Right lung (tissue), 2 donors: ENCODE measurements at regions not wholly inside any gene's neighbourhood (a gene's known extent, or its start where the extent isn't known, plus 50 kb on each side); places are given as distances from the start of the nearest gene placed in this dataset.

Experiments
- DNase-seq, 2 donors: peaks; one replicate each; pipeline ENCODE4 v3.0.0-alpha.2; 2013

DNA sequence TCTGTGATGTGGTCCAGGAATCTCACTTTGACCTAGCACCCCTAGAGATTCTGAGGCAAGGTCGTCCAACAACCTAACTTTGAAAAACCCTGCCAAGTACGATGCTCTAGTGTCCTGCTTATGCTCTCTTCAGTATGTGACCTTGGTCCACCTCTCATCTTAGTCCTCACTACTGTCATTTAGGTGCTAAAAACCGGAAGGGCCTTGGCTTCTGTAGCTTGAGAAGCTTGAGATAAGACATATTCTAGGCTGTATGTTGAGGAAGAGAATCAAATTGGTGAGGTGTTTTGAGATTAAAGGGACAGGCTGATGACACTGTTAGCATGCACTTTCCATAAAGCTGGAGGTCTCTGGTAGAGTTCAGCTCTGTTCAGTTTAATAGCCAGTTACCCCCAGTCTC, 57.0 kb upstream of the MTPN start:
- no peak for DNase-seq

DNA sequence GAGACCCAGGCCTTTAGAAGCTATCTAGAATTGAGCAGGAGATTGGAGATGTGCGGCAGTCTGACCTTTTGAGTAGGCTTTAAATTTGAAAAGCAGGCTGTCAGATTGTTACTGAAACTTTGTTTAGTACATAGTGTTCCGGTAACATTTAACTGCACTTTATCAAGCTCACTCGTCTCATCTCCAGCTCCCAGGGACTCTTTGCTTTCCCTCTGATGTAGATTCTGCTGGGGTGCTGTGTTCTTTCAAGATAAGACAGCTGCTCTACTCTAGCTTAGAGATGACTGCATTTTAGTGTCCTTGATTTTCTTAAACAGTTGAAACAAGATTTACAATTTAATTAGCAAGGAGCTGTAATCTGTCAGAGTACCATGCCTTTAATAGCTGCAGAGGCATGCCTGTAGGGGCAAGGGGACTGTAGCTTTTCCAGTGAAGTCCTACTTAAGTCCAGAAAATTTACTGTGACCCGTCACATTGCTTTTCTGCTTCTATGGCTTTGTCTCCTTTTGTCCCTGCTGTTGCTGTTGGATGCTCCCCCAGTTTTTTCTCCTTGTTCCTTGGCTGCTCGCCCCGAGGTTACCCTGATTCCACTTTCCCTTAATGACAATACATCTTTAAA, 56.4 kb upstream of the MTPN start:
- DNase-seq, result no peak

DNA sequence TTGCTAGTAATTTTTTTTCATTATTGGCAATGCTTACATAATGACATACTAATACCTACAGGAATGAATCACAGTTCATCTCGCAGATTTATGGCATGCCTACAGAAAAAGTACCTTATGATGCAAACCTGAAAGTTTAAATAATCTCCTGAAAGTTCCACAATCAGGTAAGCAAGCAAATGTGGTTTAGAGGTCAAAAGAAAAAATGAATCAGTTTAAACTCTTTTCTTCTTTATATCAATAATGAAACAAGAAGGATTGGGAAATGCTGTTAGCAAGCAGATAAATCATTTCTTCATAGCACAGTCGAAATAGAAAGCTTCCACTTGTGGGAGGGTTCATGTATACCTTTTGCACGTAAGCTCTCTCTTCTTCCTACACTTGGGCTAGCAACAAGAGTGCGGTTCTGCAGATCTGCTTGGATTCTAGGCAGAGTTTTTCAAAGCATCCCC, 53.7 kb upstream of the MTPN start:
- DNase-seq, result no peak

DNA sequence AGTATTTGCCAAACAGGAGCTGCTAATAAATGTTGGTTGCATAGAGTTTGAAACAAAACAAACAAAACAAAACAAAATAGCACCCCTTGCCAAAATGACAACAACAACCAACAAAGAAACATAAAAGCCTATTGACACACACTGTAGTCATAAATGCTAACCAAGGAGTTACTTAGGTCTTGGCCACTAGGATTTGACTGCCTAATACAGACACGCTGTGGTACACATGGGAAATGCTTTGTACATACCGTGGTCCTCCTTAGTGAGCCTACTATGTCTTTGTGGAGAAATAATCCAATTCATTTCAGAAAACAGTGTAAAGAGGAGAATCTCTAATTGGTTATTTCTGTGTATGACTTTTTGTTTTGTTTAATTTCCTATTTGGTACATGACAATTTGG, 53.2 kb upstream of the MTPN start:
- no peak for DNase-seq

DNA sequence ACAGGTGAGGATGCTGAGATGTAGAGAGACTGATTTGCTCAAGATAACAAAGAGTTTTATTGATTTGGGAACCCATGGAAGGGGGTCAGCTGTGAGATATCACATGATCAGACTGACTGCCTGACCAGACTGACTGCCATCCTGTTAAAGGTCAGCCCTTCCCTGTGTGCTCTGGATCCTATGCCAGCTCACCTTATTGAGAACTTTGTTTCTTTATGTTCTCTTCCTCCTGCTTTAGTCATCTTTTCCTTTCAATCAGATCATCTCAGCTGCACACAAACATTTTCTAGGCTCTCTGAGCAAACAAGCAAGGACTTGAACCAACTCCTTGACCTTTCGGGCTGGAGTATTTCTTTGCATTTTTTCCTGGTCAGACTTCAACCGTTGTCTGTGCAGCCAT, 50.0 kb upstream of the MTPN start:
- no peak for DNase-seq
